GM18951 (cell line): ENCODE measurements at regions not wholly inside any gene's neighbourhood (a gene's known extent, or its start where the extent isn't known, plus 50 kb on each side); places are given as distances from the start of the nearest gene placed in this dataset.

Experiments
- POLR2A ChIP-seq: IDR thresholded peaks from 4 replicates; pipeline ENCODE4 v1.6.1; 2011; ENCODE audit warnings: mild to moderate bottlenecking; ENCODE audit not compliant: insufficient read length, insufficient read depth; ENCODE audit errors: extremely low read depth
- in situ Hi-C: fragments of 300-500 bp; cut with MboI; formaldehyde crosslinking; loops from one replicate; pipeline ENCODE4 v1.12.0; 2022; ENCODE audit warnings: low sequenced_read_pairs, mixed read lengths, inconsistent platforms; ENCODE audit not compliant: unreplicated experiment

GRCh38 chr1:29384496-29385015 is 148.2 kb downstream of the PTPRU start:
- in situ Hi-C loops = no loop called here
- no peak for TF ChIP-seq POLR2A

- in situ Hi-C loops = no loop called here
- TF ChIP-seq POLR2A = no peak
Measured at GRCh38 chr1:29383746-29384371, 147.5 kb downstream of the PTPRU start.

- TF ChIP-seq POLR2A = no peak
- in situ Hi-C loops = no loop called here
Measured at GRCh38 chr1:29382851-29383745, 146.8 kb downstream of the PTPRU start.

GRCh38 chr1:29381426-29381825 is 145.1 kb downstream of the PTPRU start:
- no peak for TF ChIP-seq POLR2A
- in situ Hi-C loops = no loop called here

- TF ChIP-seq POLR2A = no peak
- in situ Hi-C loops = no loop called here
Measured at GRCh38 chr1:29380532-29380931, 144.2 kb downstream of the PTPRU start.

GRCh38 chr1:29379443-29380073 is 143.2 kb downstream of the PTPRU start:
- no peak for TF ChIP-seq POLR2A
- in situ Hi-C loops = no loop called here
